Cardiac fibroblast (primary cell): ENCODE measurements at regions not wholly inside any gene's neighbourhood (a gene's known extent, or its start where the extent isn't known, plus 50 kb on each side); places are given as distances from the start of the nearest gene placed in this dataset.

Experiments used
- DNase-seq, 2 donors: peaks; one replicate each; pipeline versions ENCODE4 v3.0.0 to v3.0.0-alpha.2; 2010; ENCODE audit warnings: low read depth in 2 of 2
- H3K4me3 ChIP-seq, 2 donors: replicated peaks in 1 of 2; 1 replicate in 1 of 2; 2 replicates in 1 of 2; pipeline ENCODE4 v1.5.1; 2011; ENCODE audit warnings: low read depth in 2 of 2, low read length in 2 of 2, mild to moderate bottlenecking in 2 of 2, moderate library complexity in 1 of 2
- CTCF ChIP-seq: IDR thresholded peaks from one replicate; pipeline ENCODE4 v1.5.1; 2011; ENCODE audit warnings: low read depth, mild to moderate bottlenecking, low read length, inconsistent platforms

GRCh38 chr13:90032313-90032712 is 1315.2 kb upstream of the MIR17HG start:
- no peak for DNase-seq
- TF ChIP-seq CTCF, result no peak
- no peak overlapping the region for H3K4me3 ChIP-seq

- no peak for TF ChIP-seq CTCF
- H3K4me3 ChIP-seq, result no peak overlapping the region
- no peak for DNase-seq
These were observed 1314.5 kb upstream of the MIR17HG start for GRCh38 chr13:90032841-90033493.

GRCh38 chr13:90039516-90039915 is 1308.0 kb upstream of the MIR17HG start:
- no peak overlapping the region for H3K4me3 ChIP-seq
- DNase-seq, result no peak
- TF ChIP-seq CTCF, result no peak

GRCh38 chr13:90047600-90047999 is 1299.9 kb upstream of the MIR17HG start:
- DNase-seq, result no peak
- H3K4me3 ChIP-seq, result no peak overlapping the region
- TF ChIP-seq CTCF, result no peak

- DNase-seq, result no peak
- no peak for TF ChIP-seq CTCF
These were observed 1297.4 kb upstream of the MIR17HG start for GRCh38 chr13:90049989-90050671.

GRCh38 chr13:90055121-90055520 is 1292.4 kb upstream of the MIR17HG start:
- DNase-seq, result no peak
- TF ChIP-seq CTCF, result no peak
- no peak overlapping the region for H3K4me3 ChIP-seq

More at GRCh38 chr13:90049989-90050671, 1297.4 kb upstream of the MIR17HG start:
- H3K4me3 ChIP-seq, result no peak overlapping the region
